Stimulated activated naive B cell treated with anti-CD40 and anti-IgM and Interleukin-4, amounts not matched to agents 10 μg/mL and 1 μg/mL and 100 μg/mL, for 72 hours (primary cell): ENCODE measurements at regions not wholly inside any gene's neighbourhood (a gene's known extent, or its start where the extent isn't known, plus 50 kb on each side); places are given as distances from the start of the nearest gene placed in this dataset.
A peak's percentile ranks its signal among the peaks of the same experiment; 100 is the strongest.

ENCODE experiments used
- ATAC-seq, 2 donors: fragments of 150-1000 bp; cut with Tn5 transposase; replicated peaks; 2 replicates each; pipeline ENCODE4 v1.10.0; 2021; ENCODE audit warnings: moderate library complexity in 1 of 2
- DNase-seq: peaks from one replicate; pipeline ENCODE4 v3.0.0; 2021
- H3K27ac Mint-ChIP-seq: one replicate; pipeline ENCODE4 v1.8.0; 2022; ENCODE audit warnings: mild to moderate bottlenecking, mixed read lengths
- H3K27me3 Mint-ChIP-seq, 2 donors: one replicate each; pipeline ENCODE4 v1.8.0; 2022; ENCODE audit warnings: mixed read lengths in 2 of 2
- H3K36me3 Mint-ChIP-seq, 2 donors: one replicate each; pipeline ENCODE4 v1.8.0; 2022; ENCODE audit warnings: mixed read lengths in 2 of 2, mild to moderate bottlenecking in 1 of 2
- H3K4me1 Mint-ChIP-seq, 2 donors: one replicate each; pipeline ENCODE4 v1.8.0; 2022; ENCODE audit warnings: mixed read lengths in 2 of 2, mild to moderate bottlenecking in 1 of 2
- H3K4me3 Mint-ChIP-seq, 2 donors: one replicate each; pipeline ENCODE4 v1.8.0; 2022; ENCODE audit warnings: mild to moderate bottlenecking in 2 of 2, mixed read lengths in 2 of 2, moderate library complexity in 1 of 2
- H3K9me3 Mint-ChIP-seq, 2 donors: one replicate each; pipeline ENCODE4 v1.8.0; 2022; ENCODE audit warnings: mixed read lengths in 2 of 2, mild to moderate bottlenecking in 1 of 2

DNA sequence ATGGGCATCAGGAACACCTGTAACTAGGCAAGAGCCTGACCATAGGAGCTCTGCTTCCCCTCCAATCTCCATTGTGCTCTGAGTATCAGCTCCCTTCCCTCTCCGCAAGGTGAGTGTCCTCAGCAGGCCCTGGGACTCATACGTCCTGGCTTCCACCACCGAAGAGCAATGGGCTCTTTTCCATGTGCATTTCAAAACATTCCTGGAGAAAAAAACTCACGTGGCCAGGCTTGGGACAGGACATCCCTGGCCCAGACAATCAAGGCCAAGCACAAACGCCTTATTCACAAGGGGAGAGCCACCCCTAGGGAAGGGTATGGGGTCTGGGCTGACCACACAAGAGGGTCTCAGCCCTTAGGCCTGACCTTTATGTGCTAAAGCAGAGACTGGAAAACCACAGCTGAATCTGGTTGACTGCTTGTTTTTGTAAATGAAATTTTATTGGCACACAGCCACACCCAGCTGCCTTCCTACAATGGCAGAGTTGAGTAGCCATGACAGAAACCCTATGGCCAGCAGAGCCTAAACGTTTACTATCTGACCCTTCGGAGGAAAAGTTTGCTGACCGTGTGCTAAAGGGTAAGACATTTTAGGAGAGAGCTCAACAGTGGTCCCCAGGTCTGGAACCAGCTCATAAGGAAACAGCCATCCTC is 175.7 kb upstream of the ARL4C start:
- H3K9me3 Mint-ChIP-seq, result peaks cover 0 to 2% of the 10 kb centered on the region in 2 donors
- H3K27me3 Mint-ChIP-seq, result no peaks in the 10 kb centered on the region
- no peak for ATAC-seq
- peaks cover under 1 to 4% of the 10 kb centered on the region in 2 donors for H3K4me1 Mint-ChIP-seq
- no peaks in the 10 kb centered on the region for H3K36me3 Mint-ChIP-seq
- H3K4me3 Mint-ChIP-seq, result no peak overlapping the region
- no peak for DNase-seq
- no peak overlapping the region for H3K27ac Mint-ChIP-seq

DNA sequence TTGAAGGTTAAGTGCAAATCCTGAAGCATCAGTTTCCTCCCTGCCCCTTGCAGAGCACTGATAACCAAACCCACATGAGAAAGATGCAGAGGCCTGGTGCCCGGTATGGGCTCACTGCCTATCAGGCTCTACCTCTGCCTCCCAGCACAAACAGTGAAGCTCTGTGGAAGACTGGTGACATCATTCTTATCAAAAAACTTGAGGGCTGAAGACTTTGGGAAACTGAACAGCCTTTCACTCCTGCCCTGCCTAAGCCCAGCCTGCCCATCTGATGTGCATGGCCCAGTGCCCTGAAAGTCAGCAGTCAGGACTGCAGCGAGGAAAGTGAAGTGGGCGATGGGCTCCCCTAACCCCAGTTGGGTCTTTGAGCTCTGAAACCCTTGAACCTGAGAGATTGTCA is 174.8 kb upstream of the ARL4C start:
- Mint-ChIP-seq H3K4me3 (no peak overlapping the region), H3K27ac (no peak overlapping the region), H3K36me3 (no peaks in the 10 kb centered on the region), H3K4me1 (peaks cover 0 to 4% of the 10 kb centered on the region in 2 donors), H3K9me3 (peaks cover 0 to 2% of the 10 kb centered on the region in 2 donors), H3K27me3 (no peaks in the 10 kb centered on the region)
- ATAC-seq (no peak), DNase-seq (no peak)

DNA sequence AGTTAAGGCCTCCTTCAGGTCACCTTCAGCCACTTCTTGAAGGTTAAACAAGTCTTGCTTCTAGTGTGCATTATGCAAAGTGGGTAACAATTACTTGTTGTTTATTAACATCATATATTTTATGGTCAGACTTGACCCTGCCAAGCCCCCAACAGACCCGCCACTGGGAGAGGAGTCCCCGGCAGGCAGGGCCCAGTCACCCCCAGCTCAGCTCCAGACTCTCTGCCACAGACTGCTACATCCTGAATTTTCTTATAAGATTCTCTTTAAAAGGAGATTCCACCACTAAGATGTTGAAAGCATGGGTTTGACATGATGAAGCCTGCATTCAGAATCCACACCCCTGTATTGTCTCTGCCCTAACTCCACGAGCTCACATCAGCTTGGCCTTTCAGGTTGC is 174.3 kb upstream of the ARL4C start:
- H3K4me3 Mint-ChIP-seq, result no peak overlapping the region
- H3K4me1 Mint-ChIP-seq, result peaks cover 0 to 4% of the 10 kb centered on the region in 2 donors
- no peak for ATAC-seq
- no peak overlapping the region for H3K27ac Mint-ChIP-seq
- no peaks in the 10 kb centered on the region for H3K36me3 Mint-ChIP-seq
- H3K27me3 Mint-ChIP-seq, result peaks cover 0 to under 1% of the 10 kb centered on the region in 2 donors
- peaks cover 0 to 2% of the 10 kb centered on the region in 2 donors for H3K9me3 Mint-ChIP-seq
- DNase-seq, result no peak

DNA sequence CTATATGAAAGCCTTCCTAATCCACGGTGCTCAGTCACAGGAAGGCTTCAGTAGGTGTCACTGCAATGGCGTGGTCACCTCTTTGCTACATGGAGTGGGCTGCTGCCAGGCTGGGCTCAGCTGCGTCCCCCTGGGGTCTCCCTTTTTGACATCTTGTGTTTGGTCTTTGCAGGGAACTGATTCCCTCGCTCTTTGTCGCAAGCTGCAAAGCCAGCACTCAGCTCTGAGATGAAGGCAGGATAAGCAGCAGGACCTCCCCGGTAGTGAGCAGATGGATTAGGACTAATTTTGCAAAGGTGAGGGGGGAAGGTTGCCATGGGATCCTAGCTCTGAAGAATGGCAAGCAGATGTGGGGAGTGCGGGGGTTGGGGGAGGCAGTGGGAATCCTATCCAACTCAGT is 173.9 kb upstream of the ARL4C start:
- Mint-ChIP-seq H3K27me3 (peaks cover 0 to 5% of the 10 kb centered on the region in 2 donors), H3K4me3 (no peak overlapping the region), H3K36me3 (no peaks in the 10 kb centered on the region), H3K9me3 (peaks cover 4% of the 10 kb centered on the region in 2 donors), H3K4me1 (peaks cover 0 to 4% of the 10 kb centered on the region in 2 donors), H3K27ac (no peak overlapping the region)
- ATAC-seq, result no peak
- DNase-seq, result no peak

DNA sequence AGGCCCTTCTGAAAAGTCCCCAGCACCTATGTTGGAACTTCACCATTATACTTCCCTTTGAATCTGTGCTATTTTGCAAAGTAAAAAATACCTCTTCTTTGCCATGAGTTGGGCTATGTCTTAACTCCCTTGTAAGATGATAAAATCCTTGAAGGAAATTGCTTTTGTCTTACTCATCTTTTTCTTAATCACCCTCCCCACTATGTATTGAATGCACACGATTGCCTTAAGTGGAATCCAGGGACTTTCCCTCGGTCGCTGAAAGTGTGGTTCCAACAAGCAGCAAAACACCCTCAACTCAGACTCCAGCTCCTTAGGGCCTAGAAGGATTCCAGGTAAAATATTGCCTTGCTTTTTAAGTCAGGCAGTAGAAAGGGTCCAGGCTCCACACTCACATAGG is 173.2 kb upstream of the ARL4C start:
- H3K4me1 Mint-ChIP-seq, result peaks cover 0 to 4% of the 10 kb centered on the region in 2 donors
- peaks cover 4 to 12% of the 10 kb centered on the region in 2 donors for H3K27me3 Mint-ChIP-seq
- no peak overlapping the region for H3K27ac Mint-ChIP-seq
- H3K36me3 Mint-ChIP-seq, result peaks cover 0 to 3% of the 10 kb centered on the region in 2 donors
- H3K9me3 Mint-ChIP-seq, result peaks cover 4% of the 10 kb centered on the region in 2 donors
- no peak for ATAC-seq
- no peak for DNase-seq
- no peak overlapping the region for H3K4me3 Mint-ChIP-seq

DNA sequence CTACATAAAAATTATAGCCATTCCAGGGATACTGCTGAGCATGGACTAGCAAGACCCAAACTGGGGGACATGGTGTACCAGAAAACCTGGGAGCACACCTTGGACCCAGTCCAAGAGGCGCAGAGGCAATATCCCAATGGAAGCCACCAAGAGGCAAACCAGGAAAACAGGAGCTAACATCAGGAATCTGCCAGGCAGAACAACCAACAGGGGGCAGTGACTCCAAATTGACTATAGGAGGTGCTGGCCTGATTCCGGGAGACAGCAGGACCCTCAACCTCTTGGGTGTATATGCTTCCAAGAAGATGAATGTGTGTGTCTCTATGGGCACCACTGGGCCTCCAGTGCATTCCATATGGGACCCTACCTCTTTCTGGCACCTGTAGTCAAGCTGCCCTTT is 172.7 kb upstream of the ARL4C start:
- Mint-ChIP-seq H3K27ac (peak overlapping the region; percentile 56), H3K4me3 (no peak overlapping the region), H3K27me3 (peaks cover 4 to 12% of the 10 kb centered on the region in 2 donors), H3K4me1 (no peaks in the 10 kb centered on the region), H3K36me3 (peaks cover 0 to 3% of the 10 kb centered on the region in 2 donors), H3K9me3 (peaks cover 2 to 4% of the 10 kb centered on the region in 2 donors)
- ATAC-seq (no peak), DNase-seq (no peak)

DNA sequence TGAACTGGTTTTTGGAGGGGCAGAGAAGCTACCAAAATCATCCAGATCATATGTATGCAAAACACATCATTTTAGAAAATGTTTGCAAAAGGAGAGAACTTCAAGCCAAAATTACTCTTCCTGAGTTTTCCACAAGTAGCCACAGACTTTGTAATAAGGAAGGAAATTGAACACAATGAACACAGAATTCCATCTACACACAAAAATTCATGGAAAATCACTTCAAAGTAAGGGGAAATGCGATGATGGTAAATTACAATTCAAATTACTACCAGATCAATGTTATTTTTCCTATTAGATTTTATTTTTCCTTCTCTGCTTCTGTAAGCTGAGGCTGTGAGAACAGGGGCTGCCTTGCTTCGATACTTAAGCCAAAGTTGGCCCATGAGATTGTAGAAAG is 172.1 kb upstream of the ARL4C start:
- H3K36me3 Mint-ChIP-seq, result peaks cover 4 to 7% of the 10 kb centered on the region in 2 donors

DNA sequence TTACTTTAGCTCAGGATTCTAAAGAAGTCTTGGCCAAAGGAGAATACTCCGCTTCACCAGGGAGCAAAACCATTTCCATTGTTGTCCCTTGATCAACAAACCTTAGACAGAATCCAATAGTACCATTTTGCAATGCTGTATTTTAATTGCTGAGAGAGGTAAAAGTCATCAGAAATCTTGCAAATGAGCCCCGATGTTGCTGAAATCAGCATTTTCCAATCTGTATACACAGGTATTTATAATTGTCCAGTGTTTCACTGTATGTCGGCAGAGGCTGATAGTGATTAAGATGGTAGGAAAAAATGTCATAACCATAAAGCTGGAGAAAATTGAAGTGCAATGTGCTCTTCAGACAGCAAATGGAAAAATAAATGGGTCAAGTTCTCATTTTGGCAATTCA is 170.0 kb upstream of the ARL4C start:
- no peak overlapping the region for H3K27ac Mint-ChIP-seq
- peaks cover 11 to 15% of the 10 kb centered on the region in 2 donors for H3K9me3 Mint-ChIP-seq
- no peaks in the 10 kb centered on the region for H3K4me1 Mint-ChIP-seq
- DNase-seq (no peak), ATAC-seq (no peak)
- no peak overlapping the region for H3K4me3 Mint-ChIP-seq
- H3K36me3 Mint-ChIP-seq, result peaks cover 4 to 8% of the 10 kb centered on the region in 2 donors
- H3K27me3 Mint-ChIP-seq, result peaks cover 8 to 12% of the 10 kb centered on the region in 2 donors

More for the DNA sequence above, 172.1 kb upstream of the ARL4C start:
- Mint-ChIP-seq H3K4me1 (no peaks in the 10 kb centered on the region), H3K27me3 (peaks cover 8 to 12% of the 10 kb centered on the region in 2 donors), H3K27ac (no peak overlapping the region), H3K4me3 (no peak overlapping the region), H3K9me3 (peaks cover 4 to 8% of the 10 kb centered on the region in 2 donors)
- DNase-seq, result no peak
- ATAC-seq, result no peak

DNA sequence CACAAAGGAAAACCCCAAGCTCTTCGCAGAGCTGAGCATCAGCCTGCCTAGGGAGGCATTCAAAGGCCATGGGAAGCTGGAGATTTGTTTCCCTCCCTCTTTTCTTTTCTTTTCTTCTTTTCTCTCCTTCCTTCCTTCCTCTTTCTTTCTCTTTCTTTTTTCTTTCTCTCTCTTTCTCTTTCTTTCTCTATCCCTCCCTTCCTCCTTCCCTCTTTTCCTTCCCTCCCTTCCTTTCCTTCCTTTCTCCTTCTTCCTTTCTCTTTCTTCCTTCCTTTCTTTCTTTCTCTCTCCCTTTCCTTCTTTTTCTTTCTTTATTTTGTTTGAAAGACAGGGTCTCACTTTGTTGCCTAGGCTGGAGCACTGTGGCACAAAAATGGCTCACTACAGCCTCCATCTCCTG is 168.4 kb upstream of the ARL4C start:
- Mint-ChIP-seq H3K36me3 (peaks cover 4 to 8% of the 10 kb centered on the region in 2 donors), H3K27me3 (peaks cover 8 to 12% of the 10 kb centered on the region in 2 donors), H3K4me3 (no peak overlapping the region), H3K9me3 (peaks cover 11 to 15% of the 10 kb centered on the region in 2 donors), H3K27ac (no peak overlapping the region), H3K4me1 (peaks cover 0 to 2% of the 10 kb centered on the region in 2 donors)
- ATAC-seq, result no peak
- no peak for DNase-seq

DNA sequence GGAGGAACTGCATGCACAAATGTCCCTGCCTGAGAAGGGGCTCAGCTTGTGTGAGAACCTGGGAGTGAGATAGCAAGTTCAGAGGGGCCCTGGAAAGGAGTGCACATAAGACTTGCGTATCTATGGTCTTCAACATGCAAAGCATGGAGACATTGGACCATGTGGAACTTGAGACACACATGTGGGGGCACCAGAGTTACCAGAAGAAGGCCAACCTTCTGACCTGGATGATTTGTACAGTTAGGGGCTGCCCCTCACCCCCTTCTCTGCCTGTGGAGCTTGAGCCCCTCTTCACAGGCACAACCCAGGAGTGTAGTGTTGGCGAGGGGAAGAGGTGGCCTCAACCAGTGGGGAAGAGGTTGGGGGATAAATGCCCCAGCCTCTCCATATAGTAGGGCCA is 165.0 kb upstream of the ARL4C start:
- H3K4me1 Mint-ChIP-seq, result peaks cover 0 to 2% of the 10 kb centered on the region in 2 donors
- no peak overlapping the region for H3K27ac Mint-ChIP-seq
- H3K36me3 Mint-ChIP-seq, result peaks cover 4 to 14% of the 10 kb centered on the region in 2 donors
- ATAC-seq, result no peak
- no peak overlapping the region for H3K4me3 Mint-ChIP-seq
- DNase-seq, result no peak
- H3K9me3 Mint-ChIP-seq, result peaks cover 11 to 21% of the 10 kb centered on the region in 2 donors
- peaks cover 12 to 19% of the 10 kb centered on the region in 2 donors for H3K27me3 Mint-ChIP-seq

DNA sequence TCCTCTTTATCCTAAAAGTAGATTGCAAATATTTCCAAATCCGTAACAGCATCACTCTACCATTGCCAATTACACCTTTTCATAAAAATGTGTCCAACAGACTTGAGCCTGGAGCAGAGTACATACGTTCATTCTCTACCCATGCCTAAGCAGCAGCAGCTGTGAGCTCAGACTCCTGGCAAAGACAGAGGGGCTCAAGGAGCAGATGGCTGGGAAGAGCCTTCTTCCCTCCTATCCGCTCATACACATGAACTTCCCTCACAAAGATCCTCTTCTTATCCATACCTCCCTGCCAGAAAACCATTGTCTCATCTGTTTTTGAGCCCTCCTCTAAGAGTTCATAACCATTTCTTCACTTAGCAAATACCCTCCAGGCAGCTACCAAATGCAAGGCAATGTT is 164.3 kb upstream of the ARL4C start:
- H3K36me3 Mint-ChIP-seq, result peaks cover 4 to 14% of the 10 kb centered on the region in 2 donors
- no peak overlapping the region for H3K27ac Mint-ChIP-seq
- no peak overlapping the region for H3K4me3 Mint-ChIP-seq
- H3K9me3 Mint-ChIP-seq, result peaks cover 11 to 21% of the 10 kb centered on the region in 2 donors
- H3K4me1 Mint-ChIP-seq, result peaks cover 0 to 2% of the 10 kb centered on the region in 2 donors
- H3K27me3 Mint-ChIP-seq, result peaks cover 12 to 18% of the 10 kb centered on the region in 2 donors
- DNase-seq (no peak), ATAC-seq (no peak)

DNA sequence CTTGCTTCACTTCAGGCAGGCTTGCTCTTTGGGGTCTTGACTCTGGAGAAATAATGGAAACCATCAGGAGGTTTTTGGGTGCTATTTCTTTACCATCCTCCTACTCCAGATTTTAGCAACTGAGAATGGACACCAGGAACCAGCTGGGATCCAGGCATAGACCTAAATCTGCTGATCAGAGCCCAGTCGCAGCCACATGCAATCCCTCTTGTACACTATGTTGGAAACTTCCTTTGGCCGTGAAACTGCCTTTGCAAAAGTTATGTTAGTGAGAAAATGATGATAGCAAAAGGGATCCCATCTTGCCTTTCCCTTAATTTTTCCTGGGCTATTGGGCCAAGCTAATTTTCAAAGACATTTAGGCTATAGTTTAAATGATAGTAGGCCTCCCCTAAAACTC is 158.8 kb upstream of the ARL4C start:
- no peak for DNase-seq
- Mint-ChIP-seq H3K9me3 (peaks cover 0 to 6% of the 10 kb centered on the region in 2 donors), H3K27ac (no peak overlapping the region), H3K4me1 (no peaks in the 10 kb centered on the region), H3K36me3 (peaks cover 0 to 6% of the 10 kb centered on the region in 2 donors), H3K27me3 (peaks cover 6 to 15% of the 10 kb centered on the region in 2 donors), H3K4me3 (no peak overlapping the region)
- no peak for ATAC-seq

DNA sequence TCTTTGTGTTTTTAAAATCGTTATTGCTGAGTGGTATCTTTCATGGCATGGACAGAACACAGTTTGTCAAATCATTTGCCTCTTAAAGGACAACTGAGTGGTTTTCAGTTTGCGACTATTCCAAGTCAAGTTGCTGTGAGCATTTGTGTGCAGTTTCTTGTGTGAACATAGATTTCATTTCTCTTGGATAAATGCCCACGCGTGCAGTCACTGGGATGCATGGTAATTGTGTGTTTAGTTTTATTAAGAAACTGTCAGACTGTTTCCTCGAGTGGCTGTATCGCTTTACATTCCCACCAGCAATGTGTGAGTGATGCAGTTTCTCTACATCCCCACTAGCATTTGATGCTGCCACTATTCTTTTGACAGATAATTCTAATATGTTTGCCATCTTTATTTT is 154.0 kb upstream of the ARL4C start:
- no peak for DNase-seq
- Mint-ChIP-seq H3K36me3 (no peaks in the 10 kb centered on the region), H3K4me3 (no peak overlapping the region), H3K27me3 (peaks cover 11 to 16% of the 10 kb centered on the region in 2 donors), H3K27ac (no peak overlapping the region), H3K4me1 (no peaks in the 10 kb centered on the region), H3K9me3 (no peaks in the 10 kb centered on the region)
- no peak for ATAC-seq

DNA sequence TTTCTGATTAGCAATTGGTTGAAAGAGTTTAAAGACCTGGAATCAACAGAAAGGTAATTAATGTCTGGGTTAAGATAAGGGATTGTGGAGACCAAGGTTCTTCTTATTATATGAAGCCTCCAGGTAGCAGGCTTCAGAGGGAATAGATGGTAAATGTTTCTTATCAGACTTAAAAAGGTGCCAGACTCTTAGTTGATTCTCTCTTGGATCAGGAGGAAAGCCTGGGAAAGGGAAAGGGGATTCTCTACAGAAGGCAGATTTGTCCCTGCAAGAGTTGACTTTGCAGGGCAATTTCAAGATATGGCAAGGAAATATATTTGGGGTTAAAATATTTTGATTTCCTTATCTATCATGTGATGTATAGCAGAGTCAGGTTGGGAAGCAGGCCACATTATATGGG is 153.1 kb upstream of the ARL4C start:
- ATAC-seq, result no peak
- Mint-ChIP-seq H3K27ac (no peak overlapping the region), H3K4me1 (no peaks in the 10 kb centered on the region), H3K4me3 (no peak overlapping the region), H3K36me3 (no peaks in the 10 kb centered on the region), H3K9me3 (no peaks in the 10 kb centered on the region), H3K27me3 (peaks cover 11 to 16% of the 10 kb centered on the region in 2 donors)
- no peak for DNase-seq

DNA sequence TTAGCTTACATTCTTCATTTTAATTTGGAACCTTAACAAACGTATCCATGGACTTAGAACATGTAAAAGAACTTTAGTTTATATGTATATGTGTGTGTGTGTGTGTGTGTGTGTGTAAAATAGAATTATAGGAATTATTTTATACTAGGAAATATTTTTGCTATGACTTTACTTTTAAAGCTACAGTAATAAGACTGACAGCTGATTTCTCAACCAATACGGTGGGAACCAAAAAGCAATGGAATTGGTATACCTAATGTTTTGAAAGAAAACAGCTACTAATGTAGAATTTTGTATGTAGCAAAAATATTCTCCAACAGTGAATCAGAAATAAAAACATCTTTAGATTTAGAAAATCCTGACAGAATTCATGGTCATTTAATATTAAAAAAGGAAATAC is 146.5 kb upstream of the ARL4C start:
- ATAC-seq (no peak), DNase-seq (no peak)
- Mint-ChIP-seq H3K27ac (no peak overlapping the region), H3K9me3 (peaks cover 8 to 10% of the 10 kb centered on the region in 2 donors), H3K27me3 (peaks cover 15 to 19% of the 10 kb centered on the region in 2 donors), H3K4me3 (no peak overlapping the region), H3K36me3 (no peaks in the 10 kb centered on the region), H3K4me1 (no peaks in the 10 kb centered on the region)
